GM18873 (cell line): ENCODE measurements at regions not wholly inside any gene's neighbourhood (a gene's known extent, or its start where the extent isn't known, plus 50 kb on each side); places are given as distances from the start of the nearest gene placed in this dataset.
"Not testable (repeated sequence)": the region's sequence is repeated elsewhere in the genome, so short reads cannot be mapped to it uniquely, and the experiment has no call there.

ENCODE experiments used
- ATAC-seq: cut with Tn5 transposase; IDR thresholded peaks from one replicate; pipeline ENCODE4 v1.9.1; 2021; ENCODE audit warnings: mild to moderate bottlenecking, moderate library complexity, moderate number of reproducible peaks; ENCODE audit not compliant: unreplicated experiment, low FRiP score

GRCh38 chr1:94769551-94769950 is 50.6 kb upstream of the SLC44A3 start:
- ATAC-seq, result no peak

DNA sequence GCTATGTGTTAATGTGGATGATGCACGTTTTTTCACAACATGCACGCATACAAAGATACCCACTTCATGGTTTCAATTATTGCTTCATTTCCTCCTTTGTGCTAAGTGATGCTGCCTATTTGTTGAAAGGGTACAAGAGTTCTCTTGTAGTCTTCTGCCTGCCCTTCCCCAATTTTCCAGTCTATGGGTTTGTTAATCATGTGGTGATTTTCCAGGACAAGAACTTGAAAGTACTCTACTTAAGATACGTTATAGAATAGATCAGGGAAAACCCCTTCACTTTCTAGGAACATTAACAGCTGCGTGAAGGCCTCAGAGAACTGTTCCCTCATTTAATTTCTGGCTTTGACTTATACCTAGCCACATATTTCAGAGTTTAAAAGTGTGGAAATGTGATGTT is 52.1 kb upstream of the SLC44A3 start:
- ATAC-seq, result no peak

GRCh38 chr1:94765958-94766357 is 54.2 kb upstream of the SLC44A3 start:
- ATAC-seq, result no peak

DNA sequence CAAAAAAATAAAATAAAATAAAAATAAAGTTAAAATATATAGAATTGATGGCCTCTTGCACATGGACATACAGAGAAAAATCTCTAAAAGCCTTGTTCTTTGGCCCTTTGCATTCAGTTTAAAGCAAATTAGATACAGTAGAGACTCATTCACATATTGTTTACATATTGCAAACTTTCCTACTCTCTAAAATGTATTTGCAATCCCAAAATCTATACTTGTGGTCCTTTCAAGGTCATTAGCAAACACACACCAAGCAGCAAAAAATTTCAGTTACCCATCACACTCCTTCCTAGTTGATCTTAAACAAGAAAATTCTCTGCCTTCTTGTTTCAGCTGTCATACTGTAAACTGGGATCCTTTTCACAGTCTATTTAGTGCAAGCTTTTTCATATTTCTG is 61.0 kb upstream of the SLC44A3 start:
- no peak for ATAC-seq

DNA sequence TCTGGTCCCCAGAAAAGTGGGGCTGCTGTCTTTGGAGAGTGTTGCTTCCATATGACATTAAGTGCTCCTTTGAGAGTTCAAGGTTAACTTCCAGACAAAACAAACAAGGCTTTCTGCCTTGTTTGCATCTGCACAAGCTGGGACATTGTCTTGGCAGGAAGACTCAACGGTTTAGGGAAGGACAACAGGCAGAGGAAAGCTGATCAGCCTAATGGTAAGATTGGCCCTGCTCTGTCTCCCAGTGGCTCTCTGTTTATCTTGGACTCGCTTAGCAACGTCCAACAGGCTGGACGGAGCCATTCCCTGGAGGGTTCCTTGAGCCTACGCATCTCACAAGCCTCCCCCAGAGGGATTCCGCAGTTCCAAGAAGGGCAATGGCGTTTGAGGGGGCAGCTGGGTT is 62.2 kb upstream of the SLC44A3 start:
- no peak for ATAC-seq

- ATAC-seq, result no peak
These were observed 64.5 kb upstream of the SLC44A3 start for GRCh38 chr1:94755675-94756074.

DNA sequence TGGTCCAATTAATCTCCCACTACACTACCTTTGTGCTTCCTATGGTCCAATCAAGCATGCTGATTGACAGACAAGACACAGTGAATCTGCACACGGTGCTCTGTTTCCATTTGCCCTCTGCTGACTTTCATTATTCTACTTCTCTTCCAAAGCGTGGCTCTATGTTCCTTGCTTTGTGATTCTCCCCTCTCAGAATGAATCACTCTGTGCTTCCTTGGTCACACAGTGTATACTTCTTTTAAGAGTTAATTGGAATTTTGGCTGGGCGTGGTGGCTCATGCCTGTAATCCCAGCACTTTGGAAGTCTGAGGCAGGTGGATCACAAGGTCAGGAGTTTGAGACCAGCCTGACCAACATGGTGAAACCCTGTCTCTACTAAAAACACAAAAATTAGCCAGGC is 65.1 kb upstream of the SLC44A3 start:
- not testable (repeated sequence) for ATAC-seq

GRCh38 chr1:94754570-94754969 is 65.6 kb upstream of the SLC44A3 start:
- no peak for ATAC-seq

DNA sequence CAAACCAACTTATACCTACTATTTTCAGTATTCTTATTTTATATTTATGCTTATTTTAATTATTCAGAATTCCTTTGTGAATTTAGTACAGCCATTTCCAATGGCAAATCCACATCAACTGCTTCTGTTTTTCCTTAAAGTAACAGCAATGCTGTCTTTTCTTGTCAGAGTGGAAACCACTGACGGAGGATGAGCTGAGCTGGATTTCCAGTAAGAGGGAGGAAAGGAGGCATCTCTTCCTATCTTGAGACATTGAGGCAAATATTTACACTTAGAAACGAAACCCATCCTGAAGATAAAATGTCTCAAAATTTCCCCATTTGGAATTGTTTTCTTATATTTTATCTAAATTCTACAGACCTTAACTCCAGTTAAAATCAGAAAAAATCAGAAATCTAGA is 66.1 kb upstream of the SLC44A3 start:
- ATAC-seq, result no peak

- ATAC-seq, result no peak
These were observed 66.8 kb upstream of the SLC44A3 start for GRCh38 chr1:94753171-94753972.

GRCh38 chr1:94751483-94751882 is 68.7 kb upstream of the SLC44A3 start:
- ATAC-seq, result not testable (repeated sequence)

DNA sequence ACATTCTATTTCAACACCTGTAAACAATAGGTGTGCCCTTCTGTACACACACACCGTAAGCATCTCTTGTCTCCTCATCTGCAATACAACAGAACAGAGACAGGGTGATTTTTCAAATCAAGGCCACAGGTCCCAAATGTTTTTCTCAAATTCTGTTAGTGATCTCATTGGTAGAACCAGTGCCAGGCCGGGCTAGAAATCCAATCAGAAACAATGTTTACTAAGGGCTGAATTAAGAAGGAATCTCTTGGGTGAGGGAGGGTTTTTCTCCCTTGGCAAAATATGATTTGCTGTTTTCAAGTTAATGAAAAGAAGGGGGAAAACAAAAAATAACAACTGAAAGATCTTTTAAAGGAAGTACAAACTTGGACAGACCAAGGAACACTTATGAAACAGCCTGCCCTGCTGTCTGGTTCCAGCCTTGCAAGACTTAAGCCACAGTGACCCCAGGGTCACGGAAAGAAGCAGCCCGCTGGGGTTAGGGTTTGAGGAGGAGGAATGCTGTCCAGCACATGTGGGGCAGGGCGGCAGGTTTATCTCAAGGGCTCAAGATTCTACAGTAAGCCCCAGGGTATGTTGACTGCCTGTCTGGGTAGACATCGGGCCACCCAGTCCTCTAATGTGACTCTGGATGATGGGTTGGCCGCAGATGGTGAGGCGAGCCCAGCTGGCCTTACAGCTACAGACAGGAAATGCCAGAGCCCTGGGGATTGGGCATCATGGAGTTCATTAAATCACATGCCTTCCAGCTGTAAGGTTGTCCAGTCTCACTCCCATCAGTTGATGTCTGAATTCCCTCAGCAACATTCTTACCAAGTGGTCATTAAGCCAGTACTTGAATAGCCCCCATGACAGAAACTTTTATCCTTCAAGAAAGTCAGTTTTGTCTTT is 73.3 kb upstream of the SLC44A3 start:
- no peak for ATAC-seq

GRCh38 chr1:94745742-94746141 is 74.4 kb upstream of the SLC44A3 start:
- no peak for ATAC-seq

GRCh38 chr1:94743862-94744261 is 76.3 kb upstream of the SLC44A3 start:
- no peak for ATAC-seq

GRCh38 chr1:94741996-94742395 is 78.2 kb upstream of the SLC44A3 start:
- ATAC-seq, result no peak

- no peak for ATAC-seq
These were observed 78.6 kb upstream of the SLC44A3 start for GRCh38 chr1:94741510-94741909.

DNA sequence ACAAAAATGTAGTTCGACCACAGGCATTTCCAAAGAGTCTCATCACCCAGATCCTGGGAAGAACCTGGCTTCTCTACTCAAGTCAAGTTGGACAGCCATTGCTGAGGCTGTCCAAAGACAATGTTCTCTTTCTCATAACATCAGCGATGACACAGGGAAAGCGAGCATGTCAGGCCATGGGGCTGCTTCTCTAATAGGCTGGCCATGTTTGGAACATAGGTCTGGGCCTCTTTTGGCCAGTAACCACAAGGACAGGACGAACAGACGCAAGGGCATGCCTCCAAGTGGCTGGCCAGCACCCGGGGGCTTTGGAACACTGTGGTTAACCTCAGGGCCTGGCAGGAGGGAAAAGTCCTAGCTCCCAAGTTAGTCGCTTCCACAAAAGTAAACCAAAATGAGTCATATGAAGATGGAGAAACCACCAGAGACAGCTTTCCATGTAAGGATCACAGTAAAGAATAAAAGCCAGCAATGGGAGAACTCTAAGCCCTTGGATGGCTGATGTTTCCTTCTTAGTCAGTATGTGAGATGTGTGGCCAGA is 80.6 kb upstream of the SLC44A3 start:
- no peak for ATAC-seq

DNA sequence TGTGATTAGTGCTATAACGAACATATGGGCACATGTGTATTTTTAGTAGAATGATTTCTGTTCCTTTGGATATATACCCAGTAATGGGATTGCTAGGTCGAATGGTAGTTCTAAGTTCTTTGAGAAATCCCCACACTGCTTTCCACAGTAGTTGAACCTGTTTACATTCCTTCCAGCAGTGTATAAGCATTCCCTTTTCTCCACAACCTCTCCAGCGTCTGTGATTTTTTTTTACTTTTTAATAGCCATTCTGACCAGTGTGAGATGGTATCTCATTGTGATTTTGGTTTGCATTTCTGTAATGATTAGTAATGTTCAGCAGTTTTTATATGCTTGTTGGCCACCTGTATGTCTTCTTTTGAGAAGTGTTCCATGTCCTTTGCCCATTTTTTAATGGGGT is 81.8 kb upstream of the SLC44A3 start:
- ATAC-seq, result no peak

DNA sequence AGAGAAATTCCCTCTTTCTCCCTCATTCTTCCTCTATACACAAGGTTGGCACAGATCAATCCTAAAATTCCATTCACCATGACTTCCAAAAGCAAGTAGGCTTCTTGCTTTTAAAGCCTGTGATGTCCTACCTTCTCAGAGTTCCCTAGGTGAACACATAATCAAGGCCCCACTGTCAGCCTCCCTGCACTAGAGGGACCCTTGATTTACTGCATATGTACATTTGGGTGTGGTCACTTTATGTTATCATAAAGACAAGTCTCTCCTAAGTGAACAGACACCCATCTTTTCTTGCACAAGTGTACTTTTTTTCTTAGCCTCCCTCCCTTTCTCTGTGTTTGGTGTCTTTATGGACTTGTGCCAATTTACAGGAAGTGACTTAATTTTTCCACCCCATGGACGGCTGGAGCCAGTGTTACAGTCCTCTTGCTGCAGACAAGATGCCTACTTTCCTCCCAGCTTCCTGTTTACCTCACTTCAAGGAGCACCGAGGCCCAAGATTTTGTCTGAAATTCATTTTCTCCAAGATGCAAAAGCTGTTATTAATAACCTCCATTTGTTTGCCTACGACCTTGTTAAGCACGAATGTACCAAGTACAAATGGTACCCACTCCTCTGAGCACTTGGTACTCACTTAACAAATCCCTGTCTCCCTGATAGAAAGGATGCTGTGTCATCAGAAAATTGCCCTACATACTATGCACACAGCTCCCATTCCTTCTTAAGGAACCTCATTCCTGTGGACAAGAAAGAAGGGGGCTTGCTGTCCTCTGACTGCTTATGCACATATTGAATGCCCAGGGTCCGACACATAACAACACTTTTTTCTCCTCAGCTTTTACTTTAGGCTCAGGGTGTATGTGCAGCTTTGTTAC is 82.8 kb upstream of the SLC44A3 start:
- no peak for ATAC-seq

DNA sequence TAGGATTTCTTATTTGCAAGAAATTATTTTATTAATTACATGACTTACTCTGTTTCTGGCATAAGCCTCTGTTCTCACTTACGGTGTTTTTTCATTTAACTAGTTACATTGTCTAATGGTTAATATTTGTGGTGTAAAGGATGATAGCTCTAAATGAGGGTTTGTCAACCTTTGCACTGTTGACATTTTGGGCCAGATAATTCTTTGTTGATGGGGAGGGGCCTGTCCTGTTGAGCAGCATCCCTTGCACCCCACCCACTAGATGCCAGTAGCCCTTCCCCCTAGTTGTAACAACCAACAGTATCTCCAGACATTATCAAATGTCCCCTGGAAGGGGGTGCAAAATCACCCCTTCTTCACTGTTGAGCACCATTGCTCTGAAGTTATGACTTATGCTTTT is 83.6 kb upstream of the SLC44A3 start:
- ATAC-seq, result no peak
